ENCODE measurements at regions not wholly inside any gene's neighbourhood (a gene's known extent, or its start where the extent isn't known, plus 50 kb on each side); places are given as distances from the start of the nearest gene placed in this dataset.

- Histone ChIP-seq H3K9me3 (replicated peaks in 1 of 2; ENCODE audit: control insufficient read depth in 1 of 2, insufficient read depth in 1 of 2, low read length in 2 of 2) (no peaks in the 10 kb centered on the region), H3K36me3 (replicated peaks in 1 of 2; ENCODE audit: control insufficient read depth in 1 of 2, insufficient read depth in 2 of 2, low read length in 2 of 2) (no peaks in the 10 kb centered on the region), H3K27me3 (ENCODE audit: control insufficient read depth in 2 of 2, insufficient read depth in 2 of 2, low read length in 2 of 2) (peaks cover 0 to 2% of the 10 kb centered on the region in 2 donors), H2AFZ (ENCODE audit: insufficient read depth, low read depth, low read length, poor library complexity, severe bottlenecking) (no peak overlapping the region), H3K79me2 (ENCODE audit: insufficient read depth, low read length) (no peaks in the 10 kb centered on the region), H3K4me2 (replicated peaks; ENCODE audit: extremely low read depth, low read length, poor library complexity, severe bottlenecking) (no peak overlapping the region), H4K20me1 (ENCODE audit: insufficient read depth, low read length) (no peaks in the 10 kb centered on the region), H3K9ac (ENCODE audit: insufficient read depth, low read length, poor library complexity, severe bottlenecking) (no peak overlapping the region), H3K4me3 (replicated peaks in 1 of 3; ENCODE audit: low read depth in 2 of 3, low read length in 3 of 3) (no peak overlapping the region), H3K4me1 (ENCODE audit: control insufficient read depth in 1 of 2, insufficient read depth in 2 of 2, low read length in 2 of 2) (no peaks in the 10 kb centered on the region), H3K27ac (ENCODE audit: low read depth in 1 of 2, low read length in 2 of 2) (no peak overlapping the region)
- Mint-ChIP-seq H3K27ac (no peak overlapping the region), H3K27me3 (ENCODE audit: low read depth in 3 of 3) (peaks cover 9 to 14% (median 9%) of the 10 kb centered on the region in 3 donors), H3K4me3 (no peak overlapping the region), H3K4me1 (no peaks in the 10 kb centered on the region), H3K9me3 (peaks cover 0 to 2% (median 0%) of the 10 kb centered on the region in 7 donors), H3K36me3 (no peaks in the 10 kb centered on the region)
- no peak for TF ChIP-seq CTCF (IDR thresholded peaks at IDR 0.05)
- no peak for DNase-seq
- intact Hi-C loops (cut with micrococcal nuclease), result no loop called here
- 100% methylated on average over 1 of the region's 3 CpGs for WGBS (ENCODE audit: insufficient coverage)
Observed at GRCh38 chr3:197438906-197439305, 116.9 kb downstream of the BDH1 start.

GRCh38 chr3:197435426-197435825 lies 120.3 kb downstream of the BDH1 start:
- Histone ChIP-seq H3K36me3 (replicated peaks in 1 of 2; ENCODE audit: control insufficient read depth in 1 of 2, insufficient read depth in 2 of 2, low read length in 2 of 2) (no peaks in the 10 kb centered on the region), H3K27me3 (ENCODE audit: control insufficient read depth in 2 of 2, insufficient read depth in 2 of 2, low read length in 2 of 2) (peaks cover 5 to 6% of the 10 kb centered on the region in 2 donors), H3K4me3 (replicated peaks in 1 of 3; ENCODE audit: low read depth in 2 of 3, low read length in 3 of 3) (no peak overlapping the region), H2AFZ (ENCODE audit: insufficient read depth, low read depth, low read length, poor library complexity, severe bottlenecking) (no peak overlapping the region), H3K27ac (ENCODE audit: low read depth in 1 of 2, low read length in 2 of 2) (no peak overlapping the region), H3K79me2 (ENCODE audit: insufficient read depth, low read length) (no peaks in the 10 kb centered on the region), H3K4me1 (ENCODE audit: control insufficient read depth in 1 of 2, insufficient read depth in 2 of 2, low read length in 2 of 2) (no peaks in the 10 kb centered on the region), H3K9me3 (replicated peaks in 1 of 2; ENCODE audit: control insufficient read depth in 1 of 2, insufficient read depth in 1 of 2, low read length in 2 of 2) (no peaks in the 10 kb centered on the region), H4K20me1 (ENCODE audit: insufficient read depth, low read length) (no peaks in the 10 kb centered on the region), H3K4me2 (replicated peaks; ENCODE audit: extremely low read depth, low read length, poor library complexity, severe bottlenecking) (no peak overlapping the region), H3K9ac (ENCODE audit: insufficient read depth, low read length, poor library complexity, severe bottlenecking) (no peak overlapping the region)
- intact Hi-C loops (cut with micrococcal nuclease), result no loop called here
- Mint-ChIP-seq H3K27me3 (ENCODE audit: low read depth in 3 of 3) (peaks cover 12 to 23% (median 15%) of the 10 kb centered on the region in 3 donors), H3K4me1 (no peaks in the 10 kb centered on the region), H3K9me3 (no peaks in the 10 kb centered on the region), H3K36me3 (no peaks in the 10 kb centered on the region), H3K27ac (no peak overlapping the region), H3K4me3 (no peak overlapping the region)
- no CpG with 5 or more reads among the region's 3 CpGs for WGBS (ENCODE audit: insufficient coverage)
- no peak for TF ChIP-seq CTCF (IDR thresholded peaks at IDR 0.05)
- no peak for DNase-seq
